Liver (tissue), 7 donors: ENCODE measurements at regions not wholly inside any gene's neighbourhood (a gene's known extent, or its start where the extent isn't known, plus 50 kb on each side); places are given as distances from the start of the nearest gene placed in this dataset.

Source experiments
- DNase-seq: peaks from one replicate; pipeline ENCODE4 v3.0.0-alpha.2; 2017; ENCODE audit warnings: low spot score
- H3K27ac ChIP-seq, 2 donors: one replicate each; pipeline ENCODE4 v1.7.0; 2013; ENCODE audit warnings: inconsistent platforms in 2 of 2, low read length in 2 of 2, control low read depth in 1 of 2, low read depth in 1 of 2, mild to moderate bottlenecking in 1 of 2
- H3K27me3 ChIP-seq, 4 donors: one replicate each; pipeline versions ENCODE4 v1.6.1 to v1.7.0; 2013; ENCODE audit warnings: low read length in 3 of 4, inconsistent platforms in 1 of 4, mild to moderate bottlenecking in 1 of 4, moderate library complexity in 1 of 4; ENCODE audit not compliant: control insufficient read depth in 4 of 4, insufficient read depth in 4 of 4
- H3K36me3 ChIP-seq, 4 donors: one replicate each; pipeline versions ENCODE4 v1.6.1 to v1.7.0; 2013; ENCODE audit warnings: low read length in 3 of 4, mild to moderate bottlenecking in 3 of 4, low read depth in 1 of 4, moderate library complexity in 1 of 4; ENCODE audit not compliant: control insufficient read depth in 4 of 4, insufficient read depth in 3 of 4
- H3K4me1 ChIP-seq, 4 donors: one replicate each; pipeline versions ENCODE4 v1.6.1 to v1.7.0; 2013; ENCODE audit warnings: low read length in 3 of 4, mild to moderate bottlenecking in 3 of 4, moderate library complexity in 1 of 4; ENCODE audit not compliant: control insufficient read depth in 4 of 4, insufficient read depth in 4 of 4
- H3K4me3 ChIP-seq, 3 donors: one replicate each; pipeline versions ENCODE4 v1.6.1 to v1.7.0; 2013; ENCODE audit warnings: low read length in 3 of 3, control low read depth in 1 of 3, low read depth in 1 of 3, mild to moderate bottlenecking in 1 of 3
- H3K9ac ChIP-seq, 2 donors: one replicate each; pipeline ENCODE4 v1.7.0; 2013; ENCODE audit warnings: low read length in 2 of 2, mild to moderate bottlenecking in 2 of 2, moderate library complexity in 2 of 2, control low read depth in 1 of 2, low read depth in 1 of 2
- H3K9me3 ChIP-seq, 4 donors: one replicate each; pipeline versions ENCODE4 v1.6.1 to v1.7.0; 2013; ENCODE audit warnings: low read length in 3 of 4; ENCODE audit not compliant: control insufficient read depth in 4 of 4
- ATF3 ChIP-seq: IDR thresholded peaks from 2 replicates; pipeline ENCODE4 v1.6.1; 2016; ENCODE audit warnings: antibody characterized with exemption
- EGR1 ChIP-seq, 2 donors: IDR thresholded peaks; 2 replicates each; pipeline ENCODE4 v1.6.1; 2016 to 2018; ENCODE audit warnings: antibody characterized with exemption in 2 of 2, low read depth in 2 of 2
- FOXA1 ChIP-seq: IDR thresholded peaks from 2 replicates; pipeline ENCODE4 v1.6.1; 2016; ENCODE audit warnings: antibody characterized with exemption
- HNF4A ChIP-seq, 2 donors: conservative IDR thresholded peaks; 2 replicates each; pipeline ENCODE4 v1.6.1; 2016; ENCODE audit warnings: antibody characterized with exemption in 2 of 2, mild to moderate bottlenecking in 2 of 2
- NR2F2 ChIP-seq: IDR thresholded peaks from 2 replicates; pipeline ENCODE4 v1.6.1; 2016; ENCODE audit warnings: antibody characterized with exemption
- RAD21 ChIP-seq, 2 donors: IDR thresholded peaks; 2 replicates each; pipeline ENCODE4 v1.6.1; 2016; ENCODE audit warnings: antibody characterized with exemption in 2 of 2, mild to moderate bottlenecking in 2 of 2
- REST ChIP-seq: IDR thresholded peaks from 2 replicates; pipeline ENCODE4 v1.6.1; 2016; ENCODE audit warnings: antibody characterized with exemption, mild to moderate bottlenecking
- RXRA ChIP-seq, 2 donors: IDR thresholded peaks; 2 replicates each; pipeline ENCODE4 v1.6.1; 2017 to 2018; ENCODE audit warnings: antibody characterized with exemption in 2 of 2, mild to moderate bottlenecking in 1 of 2
- SP1 ChIP-seq: IDR thresholded peaks from 2 replicates; pipeline ENCODE4 v1.6.1; 2018; ENCODE audit warnings: antibody characterized with exemption, mild to moderate bottlenecking
- TAF1 ChIP-seq: conservative IDR thresholded peaks from 2 replicates; pipeline ENCODE4 v1.6.1; 2016; ENCODE audit warnings: antibody characterized with exemption, mild to moderate bottlenecking
- YY1 ChIP-seq: IDR thresholded peaks from 2 replicates; pipeline ENCODE4 v1.6.1; 2016; ENCODE audit warnings: antibody characterized with exemption, mild to moderate bottlenecking
- ZBTB33 ChIP-seq: IDR thresholded peaks from 2 replicates; pipeline ENCODE4 v1.6.1; 2016; ENCODE audit warnings: antibody characterized with exemption
- WGBS: extraction: QIAGEN DNeasy Blood & Tissue Kit; methylation state at CpG from one replicate; pipeline ENCODE4 v1.1.7; 2013; 5-methylcytosine and 5-hydroxymethylcytosine counted together
- TF ChIP-seq, protein P1 (sequence below): IDR thresholded peaks from 2 replicates; pipeline ENCODE4 v1.6.1; 2016; ENCODE audit warnings: antibody characterized with exemption
- donor health status: healthy.
- donor health status: healthy.
- donor health status: healthy.
- donor health status: healthy.

- no peaks in the 10 kb centered on the region for H3K4me1 ChIP-seq
- WGBS, result 76% methylated on average over 4 of the region's 4 CpGs
- no peaks in the 10 kb centered on the region for H3K9me3 ChIP-seq
- TF ChIP-seq, protein P1, sequence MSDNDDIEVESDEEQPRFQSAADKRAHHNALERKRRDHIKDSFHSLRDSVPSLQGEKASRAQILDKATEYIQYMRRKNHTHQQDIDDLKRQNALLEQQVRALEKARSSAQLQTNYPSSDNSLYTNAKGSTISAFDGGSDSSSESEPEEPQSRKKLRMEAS, result no peak
- TF ChIP-seq ATF3 (no peak), SP1 (no peak), EGR1 (IDR thresholded peaks at IDR 0.05; ENCODE audit: low read depth in 2 of 2) (no peak), FOXA1 (no peak), REST (no peak), ZBTB33 (no peak)
- H3K36me3 ChIP-seq, result no peaks in the 10 kb centered on the region
- DNase-seq, result no peak
- no peaks in the 10 kb centered on the region for H3K27me3 ChIP-seq
- H3K4me3 ChIP-seq, result no peak overlapping the region
- no peak overlapping the region for H3K9ac ChIP-seq
- no peak overlapping the region for H3K27ac ChIP-seq
These were observed 751.3 kb downstream of the SOCS6 start for GRCh38 chr18:71040161-71040560.

DNA sequence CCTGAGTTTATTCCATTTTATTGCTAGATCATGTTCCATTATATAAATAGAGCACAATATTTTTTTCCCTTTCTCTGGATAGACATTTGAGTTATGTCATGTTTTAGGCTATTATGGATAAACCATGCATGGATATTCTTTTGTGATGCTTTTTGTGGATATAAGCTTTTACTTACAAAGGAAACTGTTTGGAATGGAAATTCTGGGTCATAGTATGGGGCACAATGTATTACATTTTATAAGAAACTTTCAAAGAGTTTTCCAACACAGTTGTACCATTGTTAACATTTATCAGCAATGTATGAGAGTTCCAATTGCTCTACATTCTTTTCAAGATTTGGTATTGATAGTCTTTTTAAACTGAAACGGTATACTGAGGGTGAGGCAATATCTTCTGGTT lies 749.4 kb downstream of the SOCS6 start:
- Histone ChIP-seq H3K9ac (no peak overlapping the region), H3K27me3 (no peaks in the 10 kb centered on the region), H3K36me3 (no peaks in the 10 kb centered on the region), H3K27ac (no peak overlapping the region), H3K4me3 (no peak overlapping the region), H3K9me3 (no peaks in the 10 kb centered on the region), H3K4me1 (peaks cover 0 to 3% (median 0%) of the 10 kb centered on the region in 4 donors)
- 71% methylated on average over 1 of the region's 1 CpG for WGBS
- no peak for DNase-seq
- TF ChIP-seq RXRA (IDR thresholded peaks at IDR 0.05) (no peak), YY1 (no peak), NR2F2 (no peak), FOXA1 (no peak), RAD21 (IDR thresholded peaks at IDR 0.05) (no peak), HNF4A (conservative IDR thresholded peaks at IDR 0.05) (no peak), TAF1 (no peak), ZBTB33 (no peak), ATF3 (no peak)
